PC-9 (cell line): ENCODE measurements at regions not wholly inside any gene's neighbourhood (a gene's known extent, or its start where the extent isn't known, plus 50 kb on each side); places are given as distances from the start of the nearest gene placed in this dataset.
A peak's percentile ranks its signal among the peaks of the same experiment; 100 is the strongest.

Experiments used
- BruUV-seq: library from RNA; stranded (reverse); fragments of 400-500 nt; replicated peaks from 2 replicates; lab custom pipeline; 2021; lab: Mats Ljungman, UMichigan
- CTCF ChIA-PET: fragments of 300-600 bp; sonication (Branson Sonifier 250); formaldehyde crosslinking; loops from one replicate; lab custom pipeline; 2022; ENCODE audit warnings: antibody characterized with exemption; lab: Charles Lee
- POLR2A ChIA-PET: fragments of 300-600 bp; sonication (Branson Sonifier 250); formaldehyde crosslinking; loops from one replicate; lab custom pipeline; 2022; ENCODE audit warnings: antibody characterized with exemption; ENCODE audit not compliant: unreplicated experiment; lab: Charles Lee
- DNase-seq, 2 experiments: peaks; one replicate each; pipeline versions ENCODE4 v3.0.0 to v3.0.0-alpha.2; 2015 to 2022; ENCODE audit warnings: mixed read lengths in 1 of 2
- H2AFZ ChIP-seq: fragments of 200-600 bp; sonication (generic); 2 replicates; pipeline ENCODE4 v1.8.1; 2017; ENCODE audit warnings: antibody characterized with exemption
- H3F3A ChIP-seq: fragments of 200-600 bp; sonication (generic); 2 replicates; pipeline ENCODE4 v1.8.1; 2017; ENCODE audit warnings: antibody characterized with exemption, mild to moderate bottlenecking, low read depth; ENCODE audit not compliant: insufficient read depth
- H3K27ac ChIP-seq: fragments of 200-600 bp; sonication (generic); 2 replicates; pipeline ENCODE4 v1.6.1; 2016; ENCODE audit warnings: mixed run types
- H3K27me3 ChIP-seq: fragments of 200-600 bp; sonication (generic); 2 replicates; pipeline ENCODE4 v1.6.1; 2016; ENCODE audit warnings: low read depth, mixed run types; ENCODE audit not compliant: insufficient read depth
- H3K36me3 ChIP-seq: fragments of 200-600 bp; sonication (generic); 2 replicates; pipeline ENCODE4 v1.6.1; 2016; ENCODE audit warnings: low read depth, mixed run types
- H3K4me1 ChIP-seq: fragments of 200-600 bp; sonication (generic); replicated peaks from 2 replicates; pipeline ENCODE4 v1.6.1; 2016; ENCODE audit warnings: mixed run types; ENCODE audit not compliant: insufficient read depth
- H3K4me2 ChIP-seq: fragments of 200-600 bp; sonication (generic); 2 replicates; pipeline ENCODE4 v1.6.1; 2017; ENCODE audit warnings: mixed run types
- H3K4me3 ChIP-seq: fragments of 200-600 bp; sonication (generic); 2 replicates; pipeline ENCODE4 v1.6.1; 2016; ENCODE audit warnings: mixed run types
- H3K79me2 ChIP-seq: fragments of 200-600 bp; sonication (generic); 2 replicates; pipeline ENCODE4 v1.6.1; 2017; ENCODE audit warnings: low read depth, mixed run types
- H3K9me2 ChIP-seq: fragments of 200-600 bp; sonication (generic); 2 replicates; pipeline ENCODE4 v1.8.1; 2017; ENCODE audit warnings: mild to moderate bottlenecking; ENCODE audit not compliant: insufficient read depth
- H3K9me3 ChIP-seq: fragments of 200-600 bp; sonication (generic); 2 replicates; pipeline ENCODE4 v1.8.1; 2016; ENCODE audit warnings: low read depth; ENCODE audit not compliant: insufficient read depth
- H4K20me1 ChIP-seq: fragments of 200-600 bp; sonication (generic); 2 replicates; pipeline ENCODE4 v1.8.1; 2017; ENCODE audit not compliant: insufficient read depth
- EZH2 ChIP-seq: fragments of 200-600 bp; sonication (generic); IDR thresholded peaks from 2 replicates; pipeline ENCODE4 v1.8.0; 2017; ENCODE audit warnings: antibody characterized with exemption, low read depth
- intact Hi-C: fragments of 100-400 bp; cut with micrococcal nuclease; formaldehyde crosslinking; loops from one replicate; pipeline ENCODE4 v1.10.0; 2022; ENCODE audit not compliant: unreplicated experiment
- TF ChIP-seq, protein P1 (sequence below): fragments of 200-600 bp; sonication (generic); conservative IDR thresholded peaks from 2 replicates; pipeline ENCODE4 v1.6.1; 2017; ENCODE audit warnings: mixed run types, antibody characterized with exemption, mild to moderate bottlenecking, moderate library complexity

DNA sequence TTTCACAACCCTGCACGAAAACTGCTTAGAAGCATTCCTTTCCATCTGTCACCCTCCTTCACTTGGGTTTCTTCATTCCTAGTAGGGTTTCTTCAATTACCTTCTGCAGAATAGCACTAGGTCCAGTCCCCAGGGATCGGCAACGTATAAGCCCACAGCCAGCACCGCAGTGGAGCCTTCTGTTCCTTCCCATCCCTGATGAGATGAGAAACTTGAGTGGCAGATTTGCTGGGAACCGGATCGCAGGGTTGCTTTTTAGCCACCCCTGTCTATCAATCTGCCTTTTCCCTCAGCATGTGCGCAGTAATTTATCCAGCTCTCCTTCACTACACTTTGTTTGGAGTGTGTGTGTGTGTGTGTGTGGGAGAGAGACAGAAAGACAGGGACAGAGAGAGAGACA, 94.2 kb downstream of the CD8B2 start:
- Histone ChIP-seq H3K9me3 (no peaks in the 10 kb centered on the region), H3K27me3 (peaks cover 51% of the 10 kb centered on the region), H3K4me1 (no peaks in the 10 kb centered on the region), H3K9me2 (no peaks in the 10 kb centered on the region), H3K36me3 (no peaks in the 10 kb centered on the region), H3F3A (no peaks in the 10 kb centered on the region), H4K20me1 (no peaks in the 10 kb centered on the region), H2AFZ (no peak overlapping the region), H3K4me2 (no peak overlapping the region), H3K4me3 (no peak overlapping the region), H3K79me2 (no peaks in the 10 kb centered on the region), H3K27ac (no peak overlapping the region)
- DNase-seq: no peak
- TF ChIP-seq, protein P1, sequence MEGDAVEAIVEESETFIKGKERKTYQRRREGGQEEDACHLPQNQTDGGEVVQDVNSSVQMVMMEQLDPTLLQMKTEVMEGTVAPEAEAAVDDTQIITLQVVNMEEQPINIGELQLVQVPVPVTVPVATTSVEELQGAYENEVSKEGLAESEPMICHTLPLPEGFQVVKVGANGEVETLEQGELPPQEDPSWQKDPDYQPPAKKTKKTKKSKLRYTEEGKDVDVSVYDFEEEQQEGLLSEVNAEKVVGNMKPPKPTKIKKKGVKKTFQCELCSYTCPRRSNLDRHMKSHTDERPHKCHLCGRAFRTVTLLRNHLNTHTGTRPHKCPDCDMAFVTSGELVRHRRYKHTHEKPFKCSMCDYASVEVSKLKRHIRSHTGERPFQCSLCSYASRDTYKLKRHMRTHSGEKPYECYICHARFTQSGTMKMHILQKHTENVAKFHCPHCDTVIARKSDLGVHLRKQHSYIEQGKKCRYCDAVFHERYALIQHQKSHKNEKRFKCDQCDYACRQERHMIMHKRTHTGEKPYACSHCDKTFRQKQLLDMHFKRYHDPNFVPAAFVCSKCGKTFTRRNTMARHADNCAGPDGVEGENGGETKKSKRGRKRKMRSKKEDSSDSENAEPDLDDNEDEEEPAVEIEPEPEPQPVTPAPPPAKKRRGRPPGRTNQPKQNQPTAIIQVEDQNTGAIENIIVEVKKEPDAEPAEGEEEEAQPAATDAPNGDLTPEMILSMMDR: no peak
- no peak for TF ChIP-seq EZH2
- CTCF ChIA-PET: no interaction called here
- intact Hi-C loops: loop anchor here (5.0 to 10.0 kb wide), 2 partner anchors 479 to 1237 kb away; no protein-coding TSS in a partner anchor
- POLR2A ChIA-PET: no interaction called here
- no TSS peak for BruUV-seq

DNA sequence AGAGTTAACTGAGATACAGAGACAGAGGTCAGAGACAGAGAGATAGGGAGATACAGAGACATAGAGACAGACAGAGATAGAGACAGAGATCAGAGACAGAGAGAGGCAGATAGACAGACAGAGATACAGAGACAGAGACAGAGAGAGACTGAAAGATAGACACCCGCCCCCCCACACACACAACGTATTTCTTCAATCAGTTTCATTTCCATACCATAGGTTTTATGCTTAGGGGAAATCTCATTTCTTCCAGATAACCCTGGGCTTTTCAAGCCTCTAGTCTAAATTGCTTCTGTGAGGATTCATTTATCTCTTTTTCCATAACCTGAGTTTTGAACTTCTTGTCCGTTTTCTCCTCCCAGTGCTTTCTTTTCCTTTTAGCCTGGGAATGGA, 94.6 kb downstream of the CD8B2 start:
- DNase-seq: no peak
- no peak overlapping the region for H3K4me3 ChIP-seq
- no peaks in the 10 kb centered on the region for H3K79me2 ChIP-seq
- no peaks in the 10 kb centered on the region for H3K36me3 ChIP-seq
- ChIA-PET CTCF (no interaction called here), POLR2A (no interaction called here)
- no TSS peak for BruUV-seq
- no peak overlapping the region for H2AFZ ChIP-seq
- intact Hi-C loops: loop anchor here (5.0 to 10.0 kb wide), 2 partner anchors 479 to 1237 kb away; no protein-coding TSS in a partner anchor
- H4K20me1 ChIP-seq: no peaks in the 10 kb centered on the region
- H3K9me3 ChIP-seq: no peaks in the 10 kb centered on the region
- H3K4me2 ChIP-seq: peak overlapping the region; percentile 66
- H3F3A ChIP-seq: no peaks in the 10 kb centered on the region
- no peak overlapping the region for H3K27ac ChIP-seq
- H3K9me2 ChIP-seq: no peaks in the 10 kb centered on the region
- no peak for TF ChIP-seq EZH2
- TF ChIP-seq, protein P1: no peak
- no peaks in the 10 kb centered on the region for H3K4me1 ChIP-seq
- H3K27me3 ChIP-seq: peaks cover 47% of the 10 kb centered on the region

DNA sequence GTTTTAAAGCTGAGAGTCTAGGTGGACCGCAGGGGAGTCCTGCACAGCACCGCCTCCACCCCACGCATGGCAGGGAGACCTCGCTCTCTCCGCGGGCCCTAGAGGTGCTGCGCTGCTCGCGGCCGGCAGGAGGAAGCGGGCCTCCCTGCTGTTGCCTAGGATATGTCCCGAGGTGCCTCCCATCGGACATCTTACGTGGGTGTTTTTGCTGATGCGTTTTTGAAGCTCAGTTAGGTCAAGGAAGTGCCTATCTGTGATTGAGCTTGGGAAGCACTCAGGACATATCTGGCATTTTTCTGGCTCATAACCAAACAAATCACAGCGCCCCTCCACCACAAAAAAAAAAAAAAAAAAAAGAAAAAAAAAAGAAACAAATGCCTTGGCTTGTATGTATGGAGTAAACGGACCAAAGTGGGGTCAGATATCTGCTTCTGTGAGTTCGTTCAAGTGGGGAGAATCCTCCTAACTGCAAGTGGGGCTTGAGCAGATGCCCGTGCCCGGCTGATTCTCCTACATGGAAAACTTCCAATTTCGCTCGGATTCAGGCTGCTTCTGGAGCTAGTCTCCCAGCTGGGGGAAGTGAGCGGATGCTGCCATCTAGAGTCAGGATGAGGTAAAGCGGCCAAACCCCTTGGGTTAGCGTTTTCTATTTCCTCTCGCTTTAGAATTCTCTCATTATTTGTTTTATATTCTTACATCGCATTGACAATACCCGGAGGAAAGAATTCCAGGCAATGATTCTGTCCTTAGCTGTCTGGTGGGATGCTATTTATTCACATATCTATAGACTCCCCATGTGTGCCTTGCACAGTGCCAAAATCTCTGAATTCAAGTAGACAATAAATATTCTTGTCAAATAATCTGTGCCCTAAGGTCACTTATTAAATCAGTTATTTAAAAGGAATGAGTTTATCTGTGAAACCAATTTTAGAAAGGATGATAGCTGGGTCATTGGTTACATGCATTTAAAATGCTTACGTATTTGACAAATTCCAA, 95.3 kb downstream of the CD8B2 start:
- DNase-seq: peak; percentile 47 to 55
- no TSS peak for BruUV-seq
- no peaks in the 10 kb centered on the region for H4K20me1 ChIP-seq
- H3K4me2 ChIP-seq: peak overlapping the region; percentile 66
- CTCF ChIA-PET: interaction anchor here (0.6 to 0.7 kb wide), 2 partner anchors 17 to 1267 kb away, joined by 6 to 7 read pairs; no protein-coding TSS in a partner anchor
- H3F3A ChIP-seq: no peaks in the 10 kb centered on the region
- H3K4me3 ChIP-seq: no peak overlapping the region
- H2AFZ ChIP-seq: no peak overlapping the region
- H3K27me3 ChIP-seq: peaks cover 40% of the 10 kb centered on the region
- POLR2A ChIA-PET: no interaction called here
- no peaks in the 10 kb centered on the region for H3K9me2 ChIP-seq
- H3K4me1 ChIP-seq: no peaks in the 10 kb centered on the region
- H3K79me2 ChIP-seq: no peaks in the 10 kb centered on the region
- no peaks in the 10 kb centered on the region for H3K36me3 ChIP-seq
- H3K9me3 ChIP-seq: no peaks in the 10 kb centered on the region
- TF ChIP-seq, protein P1: peak; percentile 82
- TF ChIP-seq EZH2: no peak
- no peak overlapping the region for H3K27ac ChIP-seq
- intact Hi-C loops: loop anchor here (5.0 to 10.0 kb wide), 2 partner anchors 480 to 1238 kb away; no protein-coding TSS in a partner anchor
